HG02759 (cell line): ENCODE measurements at regions not wholly inside any gene's neighbourhood (a gene's known extent, or its start where the extent isn't known, plus 50 kb on each side); places are given as distances from the start of the nearest gene placed in this dataset.

ENCODE experiments used
- ATAC-seq: cut with Tn5 transposase; IDR thresholded peaks from one replicate; pipeline ENCODE4 v1.9.1; 2021; ENCODE audit warnings: mild to moderate bottlenecking, moderate library complexity; ENCODE audit not compliant: unreplicated experiment

DNA sequence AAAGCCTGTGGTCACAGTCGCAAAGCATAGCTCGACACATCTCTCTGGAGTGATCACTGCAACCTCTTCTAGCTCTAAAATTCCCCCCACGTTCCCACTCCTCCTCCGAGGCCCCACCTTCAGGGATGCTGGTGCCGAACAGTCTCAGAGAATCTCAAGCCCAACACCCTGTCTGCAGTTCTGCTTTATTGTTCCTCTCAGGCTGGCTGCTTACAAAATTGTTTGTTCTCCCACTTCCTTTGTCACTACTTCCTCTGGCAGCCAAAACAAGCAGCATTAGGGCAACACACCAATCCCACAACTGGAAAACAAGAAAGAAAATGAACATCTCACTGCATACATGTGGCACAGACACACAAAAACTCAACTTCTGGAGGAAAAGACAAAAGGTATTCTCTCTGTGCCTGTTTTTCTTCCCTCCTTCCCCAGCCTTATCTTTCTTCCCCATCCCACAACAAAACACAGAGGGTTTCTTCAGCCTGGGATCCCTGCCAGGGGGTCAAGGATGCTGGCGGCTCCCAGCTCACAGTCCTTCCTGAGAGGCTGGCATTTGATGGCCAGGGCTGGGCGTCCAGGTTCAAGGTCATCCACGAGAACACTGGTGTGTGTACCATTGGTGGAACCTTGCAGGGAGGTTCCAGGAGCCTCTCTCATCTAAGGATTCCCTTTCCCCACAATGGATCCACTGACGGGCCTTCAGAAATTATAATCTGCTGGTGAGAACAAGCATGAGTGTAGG, 108.4 kb downstream of the TMCO5A start:
- no peak for ATAC-seq

DNA sequence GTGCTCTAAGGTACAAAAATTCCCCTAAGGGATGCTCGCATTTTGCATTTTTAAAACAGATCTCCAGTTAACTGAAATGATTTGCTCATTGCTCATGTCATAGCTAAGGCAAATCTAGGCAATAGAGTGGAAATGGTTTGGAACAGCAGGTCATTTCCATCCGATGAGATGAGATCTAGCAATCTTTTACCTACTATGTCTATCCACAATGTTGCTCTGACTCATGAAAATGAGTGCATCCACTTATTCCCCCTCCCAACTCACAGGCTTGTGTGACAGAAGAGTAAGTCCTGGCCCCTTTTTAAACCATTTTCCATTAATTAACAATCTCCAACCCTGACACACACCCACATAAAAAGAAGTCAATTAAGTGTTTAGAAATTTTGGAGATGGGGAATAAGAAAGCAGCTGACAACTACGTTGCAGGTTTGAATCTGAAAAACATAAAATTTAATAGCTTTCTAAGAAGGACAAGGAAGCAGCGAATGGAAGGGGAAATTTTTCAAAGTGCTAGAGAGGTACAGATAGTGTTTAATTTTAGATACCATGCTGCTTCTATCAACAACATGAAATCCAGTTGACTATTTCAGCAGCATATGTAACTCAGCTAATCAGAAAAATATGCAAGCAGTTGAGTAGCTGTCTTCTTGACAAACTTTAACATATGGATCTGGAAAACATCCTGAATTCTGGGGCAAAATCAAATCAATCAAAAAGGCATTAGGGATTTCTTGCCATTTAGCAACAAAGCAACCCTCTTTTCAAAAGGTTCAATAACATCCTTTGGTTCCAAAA, 112.0 kb downstream of the TMCO5A start:
- no peak for ATAC-seq

DNA sequence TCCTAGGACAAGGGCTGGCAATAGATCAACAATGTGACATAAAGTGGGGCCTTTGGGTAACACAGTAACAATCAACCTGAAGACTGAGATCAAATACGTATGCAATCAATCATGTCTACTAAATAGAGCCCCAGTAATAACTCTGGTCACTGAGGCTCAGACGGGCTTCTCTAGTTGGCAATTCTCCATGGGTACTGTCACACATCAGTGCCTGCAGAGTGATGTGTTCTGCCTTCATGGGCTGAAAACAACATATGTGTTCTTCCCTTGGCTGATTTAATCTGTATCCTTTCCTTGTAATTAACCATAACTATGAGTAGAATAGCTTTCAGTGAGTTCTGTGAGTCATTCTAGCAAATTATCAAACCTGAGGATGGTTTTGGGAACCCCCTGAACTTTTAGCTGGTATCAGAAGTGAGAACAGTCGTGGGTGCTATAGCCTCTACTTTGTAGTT, 113.6 kb downstream of the TMCO5A start:
- ATAC-seq, result peak; percentile 90

DNA sequence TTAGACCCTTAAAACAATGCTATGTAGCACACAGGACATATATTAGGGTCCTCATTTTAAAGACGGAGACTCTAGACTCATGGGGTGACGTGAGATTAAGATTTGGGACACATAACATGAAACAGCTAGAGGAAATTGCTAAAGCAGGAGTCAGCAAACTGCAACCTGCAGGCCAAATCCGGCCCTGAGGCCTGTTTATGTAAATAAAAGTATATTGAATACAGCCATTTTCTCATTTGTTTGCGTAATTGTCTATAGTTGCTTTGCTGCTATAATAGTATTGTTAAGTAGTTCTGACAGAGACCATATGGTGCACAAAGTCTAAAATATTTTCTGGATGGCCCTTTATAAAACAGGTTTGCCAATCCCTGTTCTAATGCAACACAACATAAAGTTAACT, 115.5 kb downstream of the TMCO5A start:
- ATAC-seq, result no peak

DNA sequence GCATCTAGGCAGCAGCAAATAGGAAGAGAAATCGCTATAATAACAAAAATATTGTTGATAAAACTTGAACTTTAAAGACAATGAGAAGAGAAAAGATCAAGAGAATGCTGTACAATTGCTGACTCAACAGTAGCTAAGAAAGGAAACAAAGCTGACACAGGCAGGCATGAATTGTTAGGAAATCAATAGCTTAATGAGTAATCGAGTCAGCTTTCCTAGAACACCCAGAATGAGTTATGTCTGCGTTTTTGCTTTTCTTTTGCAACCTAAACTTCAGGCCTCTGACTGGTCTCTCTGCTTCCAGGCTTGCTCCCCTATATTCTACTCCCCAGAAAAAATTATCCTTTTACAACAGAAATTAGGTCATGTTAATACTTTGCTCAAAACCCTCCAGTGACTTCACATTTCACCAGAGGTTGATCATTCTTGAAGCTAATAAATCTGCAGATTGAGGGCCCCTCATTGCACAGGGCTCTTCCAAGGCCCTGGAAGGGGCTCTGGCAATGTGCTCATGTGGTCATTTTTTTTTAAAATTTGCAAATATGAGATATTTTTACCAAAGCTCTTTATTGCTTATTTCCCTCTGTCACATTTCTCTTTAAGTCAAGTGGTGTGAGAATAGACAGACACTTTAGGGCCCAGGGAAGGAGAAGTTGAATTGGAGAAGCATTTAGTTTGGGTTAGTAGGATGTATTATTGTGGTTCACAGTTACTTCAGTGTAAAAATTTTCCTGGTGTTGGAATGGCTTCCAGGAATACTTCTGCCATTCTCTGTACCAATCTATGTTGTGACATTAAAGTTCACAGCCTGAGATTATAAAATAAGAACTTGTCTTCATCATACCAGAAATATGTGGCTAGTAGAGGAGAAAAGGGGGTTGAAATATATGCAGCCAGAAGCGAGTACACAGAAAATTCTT, 116.3 kb downstream of the TMCO5A start:
- ATAC-seq, result no peak

DNA sequence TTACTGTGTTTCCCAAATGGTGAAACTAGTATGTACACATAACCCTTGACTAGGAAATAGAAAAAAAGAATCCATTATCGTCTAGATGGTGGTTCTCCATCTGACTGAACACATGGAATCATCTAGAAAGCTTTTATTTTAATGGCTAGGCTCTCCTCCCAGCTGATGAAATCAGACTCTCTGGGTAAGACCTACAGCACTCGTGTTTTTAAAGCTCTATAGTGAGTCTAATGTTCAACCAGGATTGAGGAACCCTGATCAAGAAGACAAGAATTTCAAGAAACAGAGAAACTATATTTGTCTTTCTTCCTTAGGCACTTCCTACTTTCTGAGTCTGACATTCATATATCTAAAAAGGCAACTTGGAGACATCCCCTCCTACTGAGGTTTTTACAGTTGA, 118.8 kb downstream of the TMCO5A start:
- no peak for ATAC-seq

DNA sequence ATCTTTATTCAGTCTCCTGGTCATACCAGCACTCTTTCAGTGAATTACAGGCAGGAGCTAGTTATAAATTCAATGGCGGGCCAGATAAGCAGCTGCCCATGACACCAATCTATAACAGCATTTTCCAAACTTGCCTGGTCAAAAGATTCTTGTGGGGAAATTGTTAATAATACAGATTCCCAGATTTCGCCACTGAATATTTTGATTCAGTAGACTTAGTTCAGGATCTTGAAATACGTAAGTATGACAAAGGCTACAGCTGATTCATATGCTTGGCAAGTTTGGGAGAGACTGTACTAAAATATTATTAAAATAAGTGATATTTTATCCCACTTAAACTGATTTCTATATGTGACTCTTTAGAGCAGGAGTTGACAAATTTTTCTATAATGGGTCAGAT, 119.3 kb downstream of the TMCO5A start:
- ATAC-seq, result no peak

DNA sequence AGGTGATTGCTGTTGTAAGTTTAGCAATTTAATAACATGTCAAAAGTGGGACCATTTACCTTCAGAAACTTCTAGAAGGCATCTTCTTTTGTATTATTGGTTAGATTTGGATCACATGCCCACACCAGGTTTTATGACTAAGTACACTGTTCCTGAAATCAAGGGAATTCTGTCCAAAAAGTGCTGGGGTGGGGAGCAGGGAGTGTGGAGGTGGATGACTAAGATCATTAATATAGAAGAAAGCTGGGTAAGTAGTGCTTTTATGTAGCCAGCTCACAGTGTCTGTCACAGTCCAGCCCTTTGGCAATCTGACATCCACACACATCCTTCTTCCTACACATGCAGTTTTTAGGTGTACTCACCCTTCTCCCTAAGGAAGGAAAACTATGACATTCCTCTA, 120.0 kb downstream of the TMCO5A start:
- ATAC-seq, result no peak

DNA sequence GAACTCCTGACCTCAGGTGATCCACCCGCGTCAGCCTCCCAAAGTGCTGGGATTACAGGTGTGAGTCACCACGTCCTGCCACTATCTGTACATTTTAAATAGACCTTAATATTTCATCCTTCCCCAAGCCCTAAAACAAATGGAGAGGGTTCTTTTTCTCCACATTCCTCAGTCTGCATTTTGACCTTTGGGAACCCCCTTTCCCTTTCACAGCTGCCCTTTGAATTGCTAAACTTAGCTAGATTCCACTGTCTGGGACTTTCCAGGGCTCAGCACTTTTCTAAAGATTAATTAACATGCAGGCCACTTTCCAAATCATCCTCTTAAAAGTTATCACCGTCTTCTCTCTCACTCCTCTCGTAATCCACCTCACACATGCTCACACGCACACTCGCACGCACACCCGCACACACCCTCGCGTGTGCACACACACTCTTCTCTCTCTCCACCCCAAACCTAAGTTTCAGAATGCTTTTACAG, 124.2 kb downstream of the TMCO5A start:
- ATAC-seq, result no peak

DNA sequence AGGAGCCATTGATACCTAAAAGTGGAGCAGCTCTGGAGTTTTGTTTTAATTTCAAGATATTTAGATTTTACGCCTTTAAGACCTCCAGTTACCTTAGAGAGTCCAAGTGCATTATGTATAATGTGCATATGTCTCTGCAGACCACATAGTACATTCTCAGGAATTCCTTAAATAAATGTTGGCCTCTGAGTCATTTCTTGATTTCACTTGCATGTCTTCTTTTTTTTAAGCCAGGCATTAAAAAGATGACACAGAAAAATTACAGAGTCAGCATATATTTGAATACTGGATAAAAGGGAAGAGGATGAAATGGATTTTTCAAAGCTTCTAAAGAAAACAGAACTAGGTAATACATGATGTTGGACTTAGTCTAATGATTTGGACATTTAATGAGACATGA, 125.2 kb downstream of the TMCO5A start:
- no peak for ATAC-seq

DNA sequence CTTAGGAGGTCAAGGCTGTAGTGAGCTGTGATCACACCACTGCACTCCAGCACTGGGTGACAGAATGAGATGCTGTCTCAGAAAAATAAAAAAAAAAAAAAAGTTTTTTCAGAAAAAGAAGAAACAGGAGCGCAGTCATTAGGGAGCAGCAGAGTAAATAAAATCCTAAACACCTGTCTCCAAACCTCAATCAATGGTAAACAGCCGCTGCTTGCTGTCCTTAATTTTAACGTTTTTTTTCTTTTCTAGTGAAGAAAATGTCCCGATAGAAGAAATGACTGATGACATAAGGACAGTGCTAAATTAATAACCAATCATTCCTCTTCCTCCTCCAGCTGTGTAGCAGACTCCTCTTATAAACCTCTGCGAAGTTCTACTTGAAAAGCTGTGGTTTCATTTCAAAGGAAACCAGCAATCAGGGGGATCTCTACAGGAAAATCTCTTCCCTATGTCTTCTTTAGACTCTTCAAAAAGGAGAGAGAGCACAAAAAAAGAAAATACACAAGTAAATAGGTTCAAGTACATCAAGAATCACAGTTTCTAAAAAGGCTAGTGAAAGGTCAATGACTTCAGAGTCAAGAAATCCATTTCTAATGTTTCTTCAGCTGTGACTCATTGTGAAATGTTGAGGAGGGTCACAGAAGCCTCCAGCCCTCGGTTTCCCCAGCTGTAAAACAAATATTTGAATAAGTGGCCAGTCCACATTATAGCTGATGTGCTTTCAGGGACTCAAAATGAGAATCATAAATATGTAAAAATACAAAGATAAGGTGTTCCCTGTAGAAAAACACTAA, 127.6 kb downstream of the TMCO5A start:
- ATAC-seq, result no peak

DNA sequence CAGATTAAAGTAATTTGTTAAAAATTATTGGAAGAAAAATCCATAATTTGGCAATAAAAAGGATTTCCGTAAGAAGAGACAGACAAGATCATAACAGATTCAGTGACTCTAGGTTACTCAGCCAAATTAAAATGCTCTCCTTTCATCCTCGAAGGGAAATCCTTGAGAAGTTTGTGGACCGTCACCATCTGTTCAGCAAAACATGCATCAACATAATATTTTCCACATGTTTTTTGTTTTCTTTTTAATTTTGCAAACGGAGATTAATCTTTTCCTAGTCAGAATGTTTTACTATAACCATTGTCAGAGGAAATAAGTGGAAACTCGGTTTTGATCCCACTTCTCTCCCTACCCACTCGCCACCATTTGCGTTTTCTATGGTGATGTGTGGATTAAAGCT, 128.3 kb downstream of the TMCO5A start:
- no peak for ATAC-seq

DNA sequence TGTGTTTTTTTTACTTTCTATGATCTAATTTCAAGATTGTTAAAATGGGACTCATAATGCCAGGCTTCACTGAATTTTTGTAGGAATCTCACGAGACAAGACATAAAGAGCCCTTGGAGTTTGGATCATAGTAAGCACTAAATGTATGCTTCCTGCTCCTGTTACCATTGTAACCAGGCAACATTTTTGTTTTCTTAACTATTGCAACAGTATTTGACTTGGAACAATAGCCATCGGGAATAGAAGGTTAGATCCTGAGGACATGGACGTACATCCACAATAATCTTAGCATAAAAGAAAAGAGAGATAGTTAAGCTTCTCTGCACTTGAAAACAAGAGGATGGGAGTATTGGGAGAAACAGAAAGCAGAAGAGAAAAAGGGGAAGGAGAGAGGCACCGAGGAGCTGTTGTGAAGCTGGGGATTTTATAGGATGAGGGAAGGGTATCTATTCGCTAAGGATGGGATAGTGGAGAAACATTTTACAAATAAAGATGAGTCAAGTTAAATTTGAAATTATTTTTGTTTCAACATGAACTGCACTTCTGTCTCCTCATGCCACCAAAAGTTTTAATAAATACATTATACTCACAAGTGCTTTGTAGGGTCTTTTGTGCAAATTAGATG, 131.4 kb downstream of the TMCO5A start:
- ATAC-seq, result no peak

DNA sequence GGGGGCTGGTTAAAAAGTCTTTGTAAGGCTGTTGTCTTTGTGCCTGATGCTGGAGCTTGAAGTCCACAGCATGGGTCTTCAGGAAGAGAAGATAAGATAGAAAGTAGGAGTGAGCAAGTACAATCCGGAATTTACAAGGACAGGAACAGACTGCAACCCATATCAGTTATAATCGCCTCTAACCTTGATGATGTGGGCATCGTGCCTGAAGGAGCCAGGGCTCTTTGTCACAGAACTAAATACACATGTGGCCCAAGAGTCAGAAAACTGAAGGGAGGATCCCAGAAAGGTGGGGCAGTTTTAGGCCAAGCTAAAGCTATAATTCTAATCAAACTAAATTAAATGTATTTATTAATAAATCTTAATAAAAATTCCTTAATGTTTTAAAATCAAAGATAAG, 132.2 kb downstream of the TMCO5A start:
- ATAC-seq, result no peak

DNA sequence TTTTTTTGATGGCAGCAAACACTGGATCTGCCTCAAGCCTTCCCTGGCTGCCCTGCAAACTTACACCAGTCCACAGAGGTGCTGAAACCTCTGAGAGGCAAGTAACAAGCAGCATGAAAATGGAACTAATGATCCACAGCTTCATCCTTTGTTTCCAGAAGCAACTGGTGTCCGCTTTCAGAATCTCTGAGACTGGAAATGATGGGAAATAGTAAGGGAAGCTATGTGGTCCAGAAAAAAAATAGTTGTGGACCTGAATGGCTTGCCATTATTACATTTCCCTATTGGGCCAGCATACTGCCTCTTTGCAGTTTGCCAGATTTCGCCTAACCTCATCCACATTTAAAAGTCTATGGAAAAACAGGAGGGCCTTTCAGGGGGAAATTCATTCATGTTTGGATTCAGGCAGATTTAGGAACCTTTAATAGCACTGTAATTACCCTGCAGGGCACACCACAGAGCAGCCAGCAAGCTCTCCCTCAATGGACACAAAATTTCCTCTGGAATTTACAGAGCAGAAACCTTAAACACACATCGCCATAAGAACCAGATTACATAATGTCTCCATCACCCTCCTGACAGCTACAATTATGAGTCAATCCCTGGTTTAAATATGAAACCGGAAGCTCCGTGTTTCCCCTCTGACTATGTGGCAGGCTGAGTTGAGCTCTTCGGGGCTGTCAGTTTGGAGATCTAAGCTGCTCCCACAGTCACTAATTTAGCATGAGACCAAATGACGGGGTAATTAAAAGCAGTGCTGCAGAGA, 134.4 kb downstream of the TMCO5A start:
- peak; percentile 73 for ATAC-seq

DNA sequence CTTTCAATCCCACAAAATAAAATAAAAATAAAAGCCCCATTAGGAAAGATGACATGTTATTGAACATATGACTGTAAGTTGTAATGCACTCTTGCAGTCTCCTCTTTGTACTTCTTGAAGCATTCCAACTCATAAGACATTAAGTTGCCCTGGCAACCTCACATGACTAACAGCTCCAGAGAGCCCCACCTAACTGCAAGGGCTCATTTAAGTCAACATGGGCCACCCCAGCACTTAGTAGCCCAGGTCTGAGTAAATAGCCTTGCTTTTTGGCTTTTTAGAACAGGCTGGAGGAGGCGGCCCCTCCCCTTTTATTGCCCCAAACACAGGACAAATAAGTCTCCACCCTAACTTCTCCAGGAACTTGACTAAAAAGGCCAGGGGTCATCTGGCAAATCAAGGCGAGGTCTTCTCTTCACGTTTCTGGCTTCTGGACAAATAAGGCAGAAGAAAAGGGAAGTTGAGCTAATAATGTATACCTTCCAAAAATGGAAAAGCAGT, 135.1 kb downstream of the TMCO5A start:
- no peak for ATAC-seq

DNA sequence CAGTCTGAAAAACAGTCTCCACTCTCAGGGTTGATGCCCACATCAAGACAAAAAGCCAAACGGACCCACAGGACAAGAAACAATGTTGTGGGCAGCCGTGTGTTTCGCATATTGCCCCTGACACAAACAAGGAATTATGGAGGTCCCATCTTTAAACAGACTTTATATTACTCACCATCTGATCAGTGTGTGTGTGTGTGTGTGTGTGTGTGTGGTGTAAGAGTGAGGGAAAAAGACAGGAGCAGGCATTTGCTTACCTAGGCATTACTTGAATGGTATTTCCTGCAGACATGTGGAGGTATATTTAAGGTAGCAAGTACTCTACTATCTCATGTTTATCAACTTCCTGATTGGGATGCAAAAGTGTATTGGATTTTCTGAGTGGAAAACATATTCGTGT, 136.3 kb downstream of the TMCO5A start:
- no peak for ATAC-seq

DNA sequence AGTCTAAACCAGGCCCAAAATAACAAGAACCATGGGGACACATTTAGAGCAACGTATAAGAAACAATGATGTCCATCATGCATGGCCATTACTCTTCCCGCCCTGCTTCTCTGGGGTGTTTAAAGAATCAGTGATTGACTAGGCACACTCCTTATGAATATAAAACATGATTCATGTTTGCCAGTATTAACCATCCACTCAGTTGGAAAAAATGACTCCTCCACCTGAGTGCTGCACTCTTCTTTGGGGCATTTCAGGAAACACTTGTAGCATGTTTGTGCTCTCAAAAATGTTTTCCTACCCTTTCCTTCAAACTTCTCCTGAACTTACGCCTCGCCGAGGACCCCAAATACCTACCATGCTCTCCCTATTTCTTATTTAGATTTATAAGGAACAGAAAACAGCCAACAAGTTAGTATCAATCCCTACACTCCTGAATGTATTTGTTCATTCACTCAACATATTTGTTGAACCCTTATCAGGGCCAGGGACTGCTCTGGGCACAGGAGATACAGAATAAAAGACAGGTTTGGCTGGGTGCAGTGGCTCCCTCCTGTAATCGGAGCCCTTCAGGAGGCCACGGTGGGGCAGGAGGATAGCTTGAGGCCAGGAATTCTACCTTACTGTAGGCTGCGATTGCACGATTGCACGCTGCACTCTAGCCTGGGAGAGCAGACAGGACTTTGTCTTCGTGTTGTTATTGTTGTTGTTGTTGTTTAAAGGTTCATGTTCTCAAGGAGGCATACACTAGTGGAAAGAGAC, 137.0 kb downstream of the TMCO5A start:
- no peak for ATAC-seq
